RKO (cell line): ENCODE measurements at regions not wholly inside any gene's neighbourhood (a gene's known extent, or its start where the extent isn't known, plus 50 kb on each side); places are given as distances from the start of the nearest gene placed in this dataset.
A peak's percentile ranks its signal among the peaks of the same experiment; 100 is the strongest.
"Not testable (repeated sequence)": the region's sequence is repeated elsewhere in the genome, so short reads cannot be mapped to it uniquely, and the experiment has no call there.

Source experiments
- DNase-seq: peaks from one replicate; pipeline ENCODE4 v3.0.0-alpha.2; 2016; ENCODE audit warnings: low spot score

- DNase-seq, result no peak
Observed at GRCh38 chr2:21782866-21783265, 659.1 kb downstream of the TDRD15 start.

DNA sequence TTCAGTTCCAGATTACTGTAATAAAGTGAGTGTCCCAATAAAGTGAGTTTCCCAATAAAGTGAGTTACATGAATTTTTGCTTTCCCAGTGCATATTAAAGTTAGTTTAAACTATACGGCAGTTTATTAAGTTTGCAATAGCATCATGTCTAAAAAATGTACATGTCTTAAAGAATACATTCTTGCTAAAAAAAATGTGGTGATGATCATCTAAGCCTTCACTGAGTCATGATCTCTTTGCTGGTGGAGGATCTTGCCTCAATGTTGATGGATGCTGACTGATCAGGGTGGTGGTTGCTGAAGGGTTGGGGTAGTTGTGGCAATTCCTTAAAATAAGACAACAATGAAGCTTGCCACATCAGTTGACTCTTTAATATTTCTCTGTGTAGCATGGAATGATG, 664.2 kb downstream of the TDRD15 start:
- DNase-seq, result no peak

DNA sequence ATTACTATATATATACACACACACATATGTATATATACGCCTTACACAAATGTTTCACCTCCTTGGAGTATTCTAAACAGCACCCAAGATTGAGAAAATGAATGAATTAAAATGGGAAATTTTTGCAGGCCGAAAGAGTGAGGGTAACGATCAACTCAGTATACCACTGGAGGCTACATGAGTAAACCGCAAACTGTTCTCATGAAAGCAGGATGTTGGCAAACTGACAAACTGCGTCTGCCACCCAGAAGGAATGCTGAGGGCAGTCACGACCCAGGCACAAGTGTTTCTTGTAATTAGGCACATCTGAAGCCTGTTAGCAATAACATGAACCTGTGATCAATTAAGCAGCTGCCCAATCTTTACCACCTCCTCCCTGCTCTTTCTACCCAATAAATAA, 666.5 kb downstream of the TDRD15 start:
- DNase-seq, result not testable (repeated sequence)

DNA sequence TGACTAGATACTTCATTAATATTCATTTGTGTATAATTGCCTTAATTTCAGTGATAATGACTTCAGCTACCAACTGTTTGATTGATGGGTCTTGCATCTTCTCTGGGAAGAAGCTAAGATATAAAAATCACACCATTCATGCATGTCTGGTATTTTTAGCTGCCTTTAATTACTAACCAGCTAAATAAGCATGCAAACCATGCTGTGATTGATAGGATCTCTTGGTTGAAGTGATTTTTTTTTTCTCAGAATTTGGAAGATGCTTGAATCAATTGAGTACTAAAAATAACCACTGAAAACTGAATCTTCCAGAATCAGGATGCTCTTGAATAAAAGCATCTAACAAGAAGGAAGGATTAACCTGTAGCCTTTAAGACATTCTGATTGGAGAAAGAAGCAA, 668.8 kb downstream of the TDRD15 start:
- DNase-seq, result no peak

- no peak for DNase-seq
Observed at GRCh38 chr2:21793461-21793860, 669.7 kb downstream of the TDRD15 start.

DNA sequence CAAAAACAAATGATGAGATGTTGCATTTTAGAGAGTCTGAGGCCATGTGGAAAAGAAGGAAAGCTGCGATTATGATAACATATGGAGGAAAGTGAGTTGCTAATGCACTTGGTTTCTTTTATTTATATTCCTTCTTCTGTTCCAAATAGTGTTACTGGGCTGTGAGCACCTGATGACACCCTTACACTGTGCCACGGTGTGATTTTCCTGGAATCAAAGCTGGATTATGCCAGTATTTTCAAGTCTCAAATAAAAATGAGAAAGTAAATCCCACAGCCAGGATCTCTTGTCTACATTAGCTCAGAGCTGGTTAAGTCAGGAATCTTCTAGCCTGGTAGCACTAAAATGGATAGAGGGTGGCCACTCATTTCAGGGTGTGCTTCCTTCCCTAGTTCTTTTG, 670.8 kb downstream of the TDRD15 start:
- no peak for DNase-seq

DNA sequence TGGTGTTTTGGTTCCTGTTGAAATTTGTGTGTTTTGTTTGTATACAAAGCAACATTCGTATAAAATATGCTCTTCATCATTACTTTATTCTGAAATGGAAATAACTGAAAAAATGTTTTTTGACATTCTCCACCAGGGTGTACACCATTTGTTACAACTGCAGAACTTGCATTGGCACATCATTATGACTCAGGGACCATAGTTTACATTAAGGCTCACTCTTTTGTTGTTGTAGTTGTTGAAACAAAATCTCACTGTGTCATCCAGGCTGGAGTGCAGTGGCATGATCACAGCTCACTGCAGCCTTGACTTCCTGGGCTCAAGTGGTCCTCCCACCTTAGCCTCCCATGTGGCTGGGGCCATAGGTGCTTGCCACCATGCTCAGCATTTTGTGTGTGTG, 676.6 kb downstream of the TDRD15 start:
- no peak for DNase-seq

GRCh38 chr2:21803550-21803949, 679.8 kb downstream of the TDRD15 start:
- no peak for DNase-seq

GRCh38 chr2:21804151-21804550, 680.4 kb downstream of the TDRD15 start:
- DNase-seq, result no peak

DNA sequence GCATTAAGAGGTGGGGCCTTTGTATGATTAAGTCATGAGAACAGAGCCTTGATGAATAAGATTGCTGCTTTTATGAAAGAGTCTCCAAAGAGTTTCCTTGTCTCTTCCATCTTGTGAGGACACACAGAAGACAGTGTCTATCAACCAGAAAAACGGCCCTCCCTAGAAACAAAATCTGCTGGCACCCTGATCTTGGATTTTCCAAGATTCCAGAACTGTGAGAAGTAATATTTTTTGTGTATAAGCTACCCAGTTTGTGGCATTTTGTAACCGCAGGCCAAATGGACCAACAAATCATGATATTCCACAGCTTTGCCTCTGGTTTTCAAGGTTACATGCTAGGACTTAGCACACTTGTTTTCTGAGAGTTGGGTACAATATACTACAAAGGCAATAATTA, 687.8 kb downstream of the TDRD15 start:
- DNase-seq, result no peak

- peak; percentile 1 for DNase-seq
Observed at GRCh38 chr2:21812766-21813165, 689.0 kb downstream of the TDRD15 start.

DNA sequence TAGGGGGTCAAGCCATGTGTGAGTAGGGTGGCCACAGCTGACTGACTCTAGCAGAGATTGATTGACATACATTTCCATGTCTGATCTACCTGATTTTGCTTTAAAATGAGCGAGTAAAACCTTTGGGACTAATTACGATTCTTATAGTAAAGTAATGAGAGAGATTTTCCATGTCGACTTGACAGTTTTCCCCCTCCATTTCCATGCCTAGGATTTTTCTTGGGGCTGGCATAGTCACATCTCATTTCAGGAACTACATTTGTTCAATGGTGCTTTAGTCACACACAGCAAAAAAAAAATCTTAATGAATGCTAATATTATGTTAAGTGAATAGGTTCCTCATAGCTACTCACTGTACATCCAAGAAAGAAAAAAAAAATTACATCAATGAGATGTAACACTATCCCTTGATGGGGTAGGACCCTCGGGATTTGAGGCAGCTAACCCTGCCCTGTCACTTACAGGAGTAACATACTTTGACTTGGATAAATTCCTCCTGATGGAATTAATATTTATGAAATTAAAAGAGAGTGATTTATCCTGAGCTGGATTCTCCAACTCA, 690.9 kb downstream of the TDRD15 start:
- DNase-seq, result no peak

GRCh38 chr2:21818212-21818795, 694.5 kb downstream of the TDRD15 start:
- no peak for DNase-seq

DNA sequence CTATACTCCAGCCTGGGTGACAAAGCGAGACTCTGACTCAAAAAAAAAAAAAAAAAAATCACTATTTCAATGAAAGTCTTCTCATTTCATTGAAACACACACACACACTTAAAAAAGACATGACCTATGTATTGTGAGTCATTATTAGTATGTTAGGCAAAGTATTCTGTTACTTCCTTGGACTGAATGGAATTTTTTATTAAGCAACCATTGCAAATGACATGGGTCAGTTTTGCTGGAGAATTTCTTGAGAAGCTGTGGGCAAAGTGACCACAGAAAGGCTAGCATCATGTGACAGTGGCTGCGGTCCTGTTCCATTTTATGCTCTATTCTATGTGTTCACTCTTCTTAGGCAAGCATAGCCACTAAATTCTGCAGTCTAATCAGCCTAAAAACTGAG, 695.7 kb downstream of the TDRD15 start:
- no peak for DNase-seq

- DNase-seq, result no peak
Observed at GRCh38 chr2:21820271-21820670, 696.5 kb downstream of the TDRD15 start.

- no peak for DNase-seq
Observed at GRCh38 chr2:21821672-21822227, 698.0 kb downstream of the TDRD15 start.

DNA sequence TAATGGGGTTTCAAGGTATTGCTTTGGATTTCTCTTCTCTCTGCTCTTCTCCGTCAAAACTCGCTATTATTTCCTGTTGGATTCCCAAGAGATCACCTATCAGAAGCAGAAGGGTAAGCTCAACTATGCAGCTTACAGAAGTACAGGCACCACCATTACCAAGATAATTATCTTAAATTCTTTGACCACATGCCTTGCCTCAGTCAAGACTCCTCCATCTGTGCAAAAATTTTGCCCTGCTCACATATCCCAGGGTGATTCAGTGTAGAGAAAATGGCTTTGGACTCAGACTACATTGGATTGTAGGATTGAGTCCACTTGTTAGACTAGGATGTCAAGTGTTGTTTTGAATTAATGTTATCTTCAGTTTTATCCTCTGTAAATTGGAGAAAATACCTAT, 698.7 kb downstream of the TDRD15 start:
- DNase-seq, result no peak

DNA sequence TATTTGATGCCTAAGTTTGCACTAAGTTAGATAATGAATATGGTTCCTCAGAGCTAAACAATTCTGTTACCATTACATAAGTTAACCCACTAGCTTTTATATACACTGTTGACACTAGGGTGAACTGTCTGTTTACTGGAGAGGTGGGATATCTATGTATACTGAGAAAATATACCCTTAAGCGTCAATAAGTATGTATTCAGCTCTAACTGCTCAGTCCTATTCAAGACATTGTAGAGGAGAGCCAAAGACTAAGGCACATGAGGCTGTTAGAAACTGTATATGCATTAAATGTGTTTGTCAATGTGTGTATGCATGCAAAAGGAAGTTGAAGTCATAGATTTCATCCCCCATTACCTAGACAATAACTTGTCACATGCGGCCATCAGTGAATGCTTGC, 710.0 kb downstream of the TDRD15 start:
- DNase-seq, result no peak

- DNase-seq, result no peak
Observed at GRCh38 chr2:21836261-21836660, 712.5 kb downstream of the TDRD15 start.

GRCh38 chr2:21836719-21837118, 713.0 kb downstream of the TDRD15 start:
- DNase-seq, result no peak

- DNase-seq, result no peak
Observed at GRCh38 chr2:21837168-21837960, 713.6 kb downstream of the TDRD15 start.

- DNase-seq, result no peak
Observed at GRCh38 chr2:21841341-21841740, 717.6 kb downstream of the TDRD15 start.

DNA sequence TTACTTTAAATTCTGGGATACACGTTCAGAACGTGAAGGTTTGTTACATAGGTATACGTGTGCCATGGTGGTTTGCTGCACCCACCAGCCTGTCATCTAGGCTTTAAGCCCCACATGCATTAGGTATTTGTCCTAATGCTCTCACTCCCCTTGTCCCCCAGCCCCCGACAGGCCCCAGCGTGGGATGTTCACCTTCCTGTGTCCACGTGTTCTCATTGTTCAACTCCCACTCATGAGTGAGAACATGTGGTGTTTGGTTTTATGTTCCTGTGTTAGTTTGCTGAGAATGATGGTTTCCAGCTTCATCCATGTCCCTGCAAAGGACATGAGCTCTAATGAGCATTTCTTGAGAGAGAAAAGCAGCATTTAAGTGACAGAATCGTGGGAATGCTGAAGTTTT, 726.6 kb downstream of the TDRD15 start:
- not testable (repeated sequence) for DNase-seq
